Caki2 (cell line): ENCODE measurements at regions not wholly inside any gene's neighbourhood (a gene's known extent, or its start where the extent isn't known, plus 50 kb on each side); places are given as distances from the start of the nearest gene placed in this dataset.

Source experiments
- DNase-seq: peaks from one replicate; pipeline ENCODE4 v3.0.0-alpha.2; 2015; ENCODE audit warnings: low read depth
- in situ Hi-C: cut with HindIII; loops from 2 replicates; pipeline ENCODE4 v1.10.0; 2016; ENCODE audit warnings: low sequenced_read_pairs, low pct_unique_long_range_greater_than_20kb, mixed read lengths

DNA sequence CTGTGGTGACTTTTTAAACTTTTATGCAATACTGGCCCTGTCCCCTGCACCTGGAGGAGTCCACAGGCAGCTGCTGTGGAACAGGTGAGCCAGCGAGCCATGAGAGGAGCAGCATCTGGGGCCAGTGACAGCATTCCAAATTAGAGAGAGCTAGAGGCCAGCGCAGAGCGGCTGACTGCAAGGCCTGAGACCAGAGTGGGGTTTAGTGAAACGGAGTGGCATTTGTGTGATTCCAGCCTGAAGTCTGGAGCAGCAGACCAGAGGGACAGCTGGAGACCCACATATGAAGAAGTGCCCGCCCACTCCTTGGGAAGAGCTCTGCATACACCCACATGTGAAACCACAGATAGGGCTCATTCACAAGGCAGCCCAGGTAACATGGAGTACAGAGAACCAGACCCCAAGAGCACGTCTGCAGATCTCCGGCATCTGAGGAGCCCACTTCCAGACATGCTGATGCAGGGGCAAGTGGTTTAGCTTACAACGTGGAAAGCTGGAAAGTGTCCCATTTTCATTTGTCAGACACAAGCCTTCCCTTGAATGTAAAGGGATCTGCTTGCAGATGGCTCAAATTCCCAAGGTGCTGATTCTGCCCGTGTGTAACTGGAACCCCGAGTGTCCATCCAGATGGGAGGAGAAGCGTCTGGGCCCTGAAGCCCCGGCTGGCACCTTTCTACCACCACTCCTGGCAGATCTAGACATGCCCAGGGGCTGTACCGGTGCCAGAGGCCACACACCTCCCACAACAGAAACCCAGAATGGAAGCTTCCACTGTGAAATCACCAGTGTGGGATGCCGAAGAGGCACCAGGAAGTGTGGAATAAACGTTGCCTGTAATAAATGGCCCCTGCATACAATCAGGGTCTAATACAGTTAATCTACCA lies 256.0 kb upstream of the TCERG1L start:
- DNase-seq, result no peak
- in situ Hi-C loops, result no loop called here

DNA sequence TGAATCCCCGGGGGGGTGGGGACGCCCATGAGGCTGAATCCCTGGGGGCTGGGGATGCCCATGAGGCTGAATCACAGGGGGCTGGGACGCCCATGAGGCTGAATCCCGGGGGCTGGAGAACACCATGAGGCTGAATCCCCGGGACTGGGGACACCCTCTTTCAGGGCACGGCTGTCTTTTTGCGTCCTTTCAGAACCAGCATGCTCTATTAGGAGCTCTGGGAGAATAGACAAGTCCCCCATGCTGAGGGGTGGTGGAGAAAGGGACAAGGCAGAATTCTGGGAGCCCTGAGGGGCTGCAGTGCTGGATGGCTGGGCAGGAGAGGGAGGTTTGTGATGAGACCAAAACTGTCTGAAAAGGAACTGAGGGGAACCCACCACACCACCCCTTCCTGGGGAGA lies 257.3 kb upstream of the TCERG1L start:
- in situ Hi-C loops, result no loop called here
- DNase-seq, result no peak

DNA sequence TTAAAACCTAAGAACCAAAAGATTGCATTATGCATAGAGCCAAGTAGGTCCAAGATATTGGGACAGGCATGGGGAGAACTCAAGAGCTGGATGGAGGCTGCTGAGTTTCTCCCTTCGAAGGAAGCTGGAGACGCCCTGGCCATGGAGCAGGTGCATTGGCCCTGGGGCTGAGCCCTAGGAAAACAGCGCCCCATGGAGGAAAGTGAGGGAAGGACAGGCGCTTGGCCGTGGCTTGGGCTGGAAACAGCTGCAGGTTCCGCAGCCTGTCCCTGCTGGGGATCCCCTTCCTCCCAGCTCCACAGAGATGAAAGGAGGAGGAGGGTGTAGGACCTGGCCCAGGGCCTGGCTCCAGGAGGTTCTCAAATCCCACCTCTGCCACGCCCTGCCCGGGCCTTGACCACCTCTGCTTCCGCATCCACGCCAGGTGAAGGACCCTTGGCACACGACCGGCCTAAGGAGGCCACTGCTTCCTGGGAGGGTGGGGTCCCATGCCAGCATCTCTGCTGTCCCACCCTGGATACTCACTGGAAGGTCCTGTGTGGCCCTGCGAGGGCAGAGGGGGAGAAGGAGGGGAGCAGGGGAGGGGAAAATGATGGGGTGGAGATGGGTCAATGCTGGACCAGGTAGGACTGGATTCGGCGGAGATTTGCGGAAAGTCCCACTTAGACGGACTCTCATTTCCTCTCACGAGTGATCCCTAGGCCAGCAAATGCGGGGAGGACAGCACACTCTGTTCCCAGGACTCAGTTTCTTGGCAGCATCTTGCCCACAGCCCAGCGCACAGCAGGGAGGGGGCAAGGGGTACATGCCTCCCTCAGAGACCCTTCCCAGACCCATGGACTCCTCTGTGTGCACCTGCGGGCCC lies 258.6 kb upstream of the TCERG1L start:
- no peak for DNase-seq
- in situ Hi-C loops, result no loop called here

DNA sequence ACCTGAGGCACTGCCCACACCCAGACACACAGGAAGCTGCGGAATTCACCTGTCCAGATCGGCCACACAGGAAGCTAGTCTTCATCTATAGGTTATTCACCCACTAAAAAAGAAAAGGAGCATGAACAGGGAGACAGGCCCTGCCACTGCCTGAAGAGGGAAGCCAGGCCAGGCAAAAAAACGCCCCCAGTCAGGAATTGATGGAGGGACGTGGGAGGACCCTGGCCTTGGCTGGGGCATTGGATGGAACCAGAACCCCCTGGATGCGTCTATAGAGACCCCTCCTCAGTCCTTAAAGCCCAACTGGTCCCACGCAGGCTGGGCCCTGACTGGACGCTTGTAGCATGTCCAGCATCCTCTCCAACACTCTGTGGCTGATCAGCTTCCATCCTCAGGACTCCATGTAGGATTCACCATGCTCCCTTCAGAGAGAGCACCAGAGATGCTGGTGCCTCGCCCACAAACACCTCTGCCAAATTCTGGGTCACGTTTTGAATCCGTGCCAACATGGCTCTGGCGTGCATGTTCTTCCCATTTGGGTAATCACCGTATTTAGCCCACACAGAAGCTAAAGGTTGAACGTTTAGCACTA lies 259.3 kb upstream of the TCERG1L start:
- in situ Hi-C loops, result no loop called here
- DNase-seq, result no peak

DNA sequence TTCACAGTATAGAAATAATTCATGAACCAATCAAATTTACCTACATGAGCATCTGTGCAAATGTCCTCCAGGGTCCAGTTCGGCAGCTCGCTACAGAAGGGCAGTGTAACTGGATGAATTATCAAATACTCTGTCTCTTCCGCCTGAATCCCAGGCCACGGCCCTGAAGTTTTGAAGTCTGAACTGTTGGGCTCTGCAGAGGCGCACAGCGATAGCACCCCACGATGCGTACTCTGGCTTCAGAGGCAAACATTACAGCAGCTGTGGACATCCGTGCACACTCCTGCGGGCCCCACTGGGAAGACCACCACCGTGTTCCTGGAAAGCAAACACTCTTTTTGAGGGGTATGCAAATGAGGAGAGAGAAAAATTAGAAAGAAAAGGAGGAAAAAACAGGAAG lies 259.8 kb upstream of the TCERG1L start:
- in situ Hi-C loops, result no loop called here
- DNase-seq, result no peak

DNA sequence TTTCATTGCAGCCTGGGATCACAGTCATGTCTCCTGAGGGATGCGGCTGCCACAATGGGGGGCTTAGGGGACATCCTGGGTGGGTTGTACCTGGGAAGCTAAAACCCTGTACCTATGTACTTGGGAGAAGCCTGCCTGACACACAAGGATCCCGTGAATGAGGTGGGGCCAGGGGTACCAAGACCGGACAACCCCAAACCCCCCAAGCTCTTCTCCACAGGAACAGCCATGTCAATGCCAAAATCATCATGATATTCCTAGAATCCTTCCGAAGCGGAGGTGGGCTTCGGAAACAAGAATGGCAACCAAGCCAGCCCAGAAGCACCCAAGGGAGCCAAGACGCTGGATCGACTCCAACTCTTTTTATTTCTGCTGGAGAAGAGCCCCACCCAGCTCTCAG lies 260.3 kb upstream of the TCERG1L start:
- in situ Hi-C loops, result no loop called here
- no peak for DNase-seq

DNA sequence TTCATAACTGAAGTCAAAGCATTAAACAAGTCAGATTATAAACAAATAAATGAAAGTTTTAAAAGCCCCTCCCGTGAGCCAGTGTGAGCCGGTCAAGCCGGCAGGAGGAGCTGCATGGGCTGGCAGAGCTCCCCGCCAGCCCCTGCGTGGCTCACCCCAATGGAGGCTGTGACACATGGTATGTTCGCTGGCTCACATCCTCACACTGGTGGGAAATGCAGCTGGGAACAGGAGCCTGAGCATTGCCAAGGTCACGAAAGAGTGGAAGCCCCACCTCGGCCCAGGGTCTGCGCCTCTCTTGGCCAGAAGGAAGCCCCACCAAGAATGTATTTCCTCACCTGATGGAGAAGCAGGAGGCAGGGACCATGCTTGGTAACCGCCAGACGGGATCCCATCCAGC lies 261.7 kb upstream of the TCERG1L start:
- in situ Hi-C loops, result no loop called here
- no peak for DNase-seq

DNA sequence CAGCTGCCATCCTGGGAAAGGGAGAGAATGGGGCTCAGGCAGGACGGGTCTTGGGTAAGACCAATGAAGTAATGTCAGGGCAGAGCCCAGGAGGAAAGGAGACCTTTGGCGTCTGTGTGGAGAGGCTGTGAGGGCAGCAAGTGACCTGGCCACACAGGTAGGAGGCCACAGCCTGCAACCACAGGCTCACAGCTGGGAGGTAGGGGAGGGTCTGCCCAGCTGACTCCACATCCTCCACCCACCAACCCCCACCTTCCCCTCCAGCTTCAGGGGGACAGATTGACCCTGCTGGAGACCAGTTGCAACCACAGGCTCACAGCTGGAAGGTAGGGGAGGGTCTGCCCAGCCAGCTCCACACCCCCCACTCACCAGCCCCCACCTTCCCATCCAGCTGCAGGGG lies 262.2 kb upstream of the TCERG1L start:
- DNase-seq, result no peak
- in situ Hi-C loops, result no loop called here

DNA sequence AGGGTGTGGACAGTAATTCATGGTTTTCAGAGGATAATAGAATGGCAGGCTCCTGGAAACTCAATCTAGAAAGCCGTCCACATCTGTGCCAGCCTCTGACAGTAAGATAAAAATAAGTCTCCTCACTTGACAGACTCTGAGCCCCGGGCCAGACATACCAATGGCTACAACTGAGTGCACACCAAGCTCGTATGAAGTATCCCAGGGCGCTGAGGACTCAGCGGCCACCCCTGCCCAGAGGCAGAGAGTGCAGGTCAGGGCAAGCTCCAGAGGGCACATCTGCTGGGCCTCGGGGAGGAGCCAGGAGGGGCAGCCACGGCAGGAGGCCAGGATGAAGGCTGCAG lies 262.8 kb upstream of the TCERG1L start:
- in situ Hi-C loops, result no loop called here
- DNase-seq, result no peak

DNA sequence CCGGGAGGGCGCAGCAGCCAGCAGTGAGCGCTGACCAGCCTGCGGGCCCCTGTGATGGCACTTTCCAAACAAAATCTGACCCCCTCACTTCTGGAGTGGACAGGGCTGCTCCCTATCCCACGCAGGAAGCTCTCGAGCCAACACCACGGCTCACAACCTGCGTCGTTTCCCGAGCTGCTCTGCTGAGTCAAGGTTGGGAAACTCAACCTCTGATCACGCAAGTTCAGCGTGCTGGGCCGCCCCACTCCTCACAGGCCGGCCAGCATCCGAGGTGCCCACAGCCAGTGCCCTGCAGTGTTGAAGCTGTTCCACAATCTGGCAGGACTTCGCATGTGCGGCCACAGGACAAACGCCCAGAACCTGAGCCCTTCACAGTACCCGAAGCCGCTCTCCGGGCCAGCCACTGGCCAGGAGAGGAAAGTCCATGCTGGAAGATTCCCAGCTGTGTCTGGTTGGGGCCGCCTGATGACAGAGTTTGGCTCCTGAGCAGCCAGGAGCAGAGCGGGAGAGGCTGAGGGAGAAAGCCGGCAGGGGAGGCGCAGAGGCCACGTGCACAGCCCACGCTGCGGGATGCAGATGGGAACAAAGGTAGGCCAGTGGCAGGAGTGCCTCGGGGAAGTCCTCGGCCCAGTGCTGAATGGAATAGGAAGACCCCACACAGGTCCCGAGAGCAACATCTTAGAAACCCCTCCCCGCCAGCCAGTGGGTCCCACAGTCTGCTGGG lies 263.3 kb upstream of the TCERG1L start:
- DNase-seq, result no peak
- in situ Hi-C loops, result no loop called here

DNA sequence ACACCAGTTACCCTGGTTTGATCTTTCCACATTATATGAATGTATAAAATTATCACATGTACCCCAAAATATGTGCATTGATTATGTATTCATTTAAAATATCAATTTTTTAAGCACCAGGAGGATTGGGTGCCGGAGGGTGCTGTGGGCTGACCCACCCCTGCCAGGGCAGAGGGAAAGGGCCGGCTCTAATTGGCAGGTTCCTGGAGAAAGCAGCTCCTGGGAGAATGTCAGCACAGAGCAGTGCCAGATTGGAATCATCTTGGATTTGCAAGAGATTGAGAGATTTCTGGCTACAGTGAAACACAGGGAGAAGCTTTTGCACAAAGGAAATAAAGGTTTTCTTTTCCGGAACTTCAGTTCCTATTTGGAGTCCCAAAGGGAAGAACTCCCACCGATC lies 264.4 kb upstream of the TCERG1L start:
- in situ Hi-C loops, result no loop called here
- no peak for DNase-seq

DNA sequence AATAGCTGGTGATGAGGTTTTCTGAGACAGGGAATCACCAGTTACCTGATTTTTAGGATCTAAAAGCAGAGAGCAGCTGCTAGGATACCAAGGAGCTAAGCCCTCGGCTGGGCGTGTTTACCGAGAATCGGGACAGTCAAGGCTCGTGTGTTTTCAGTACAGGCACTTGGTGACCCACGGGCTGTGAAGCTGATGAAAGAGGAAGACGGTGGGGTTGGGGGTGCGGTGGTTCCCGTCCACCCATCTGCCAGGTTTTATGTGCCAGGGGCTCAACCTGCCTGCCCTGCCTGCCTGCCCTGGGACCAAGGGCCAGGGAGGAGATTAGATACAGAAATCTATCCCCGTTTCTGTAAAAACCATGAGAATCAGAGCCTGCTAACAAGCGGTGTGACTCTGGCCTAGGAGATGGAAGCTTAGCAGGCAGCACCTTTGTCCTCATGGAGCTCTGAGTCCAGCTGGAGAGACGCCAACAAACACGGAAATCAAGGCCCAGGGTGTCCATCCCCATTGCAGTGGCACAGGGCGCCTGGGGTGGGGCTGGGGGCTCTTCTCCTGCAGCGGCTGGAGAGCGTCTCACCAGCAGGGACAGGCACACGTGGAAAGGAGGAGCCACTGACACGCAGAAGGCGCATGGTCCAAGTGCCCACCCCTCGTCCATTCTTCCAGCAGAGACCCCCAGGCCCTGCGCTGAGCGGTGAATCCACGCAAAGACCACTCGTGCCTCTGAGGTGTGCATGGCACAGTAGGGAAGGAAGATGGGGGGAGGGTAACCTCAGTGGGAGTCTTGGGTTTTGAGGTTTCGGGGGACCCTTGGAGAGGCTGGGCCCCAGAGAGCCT lies 265.0 kb upstream of the TCERG1L start:
- DNase-seq, result no peak
- in situ Hi-C loops, result no loop called here

DNA sequence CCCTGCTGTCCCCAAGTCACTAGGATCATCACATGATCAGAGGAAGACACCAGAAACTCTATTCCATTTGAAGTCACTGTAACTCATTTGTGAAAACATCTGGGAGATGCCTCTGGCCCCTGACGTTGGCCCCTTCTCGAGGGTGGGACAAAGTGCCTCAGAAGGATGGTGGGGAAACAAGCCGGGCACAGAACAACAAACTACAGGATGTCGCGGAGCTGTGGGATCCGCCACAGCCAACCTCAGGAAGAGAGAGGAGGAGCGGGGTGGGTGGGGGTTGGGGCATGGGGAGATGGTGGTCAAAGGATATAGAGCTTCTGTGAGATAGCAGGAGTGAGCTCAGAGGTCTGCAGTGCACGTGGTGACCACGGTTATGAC lies 265.6 kb upstream of the TCERG1L start:
- no peak for DNase-seq
- in situ Hi-C loops, result no loop called here

DNA sequence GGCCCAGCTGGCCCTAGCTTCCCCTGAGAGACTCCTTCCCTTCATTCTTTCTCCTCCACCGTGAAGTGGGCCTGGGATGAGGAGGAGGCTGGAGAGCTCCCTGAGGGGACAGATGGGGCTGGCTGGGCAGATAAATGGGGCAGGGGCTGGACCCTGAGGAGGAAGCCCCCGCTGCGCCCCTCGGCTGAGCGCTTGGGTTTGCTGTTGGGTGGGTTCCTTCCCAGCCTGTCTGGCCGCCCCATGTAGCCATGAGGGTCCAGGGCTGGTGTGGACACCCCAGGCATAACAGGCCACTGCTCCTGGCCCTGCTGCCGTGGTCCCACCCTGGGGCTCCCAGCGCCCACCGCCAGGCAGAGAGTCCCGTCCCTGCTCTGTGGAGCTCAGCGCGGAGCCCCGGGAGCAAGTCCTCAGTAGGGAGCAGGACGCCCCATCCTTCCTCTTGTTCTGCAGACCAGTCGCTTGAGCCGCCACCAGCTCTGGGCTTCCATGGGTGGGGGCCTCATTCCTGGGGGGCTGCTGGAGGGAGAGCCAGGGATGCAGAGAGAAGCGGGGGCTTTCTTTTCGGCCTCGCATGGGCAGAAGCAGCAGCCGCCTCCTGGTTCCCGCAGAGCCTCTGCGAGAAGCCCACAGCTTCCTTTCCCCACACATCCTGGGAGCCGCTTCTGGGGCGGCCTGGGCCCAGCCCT lies 266.4 kb upstream of the TCERG1L start:
- in situ Hi-C loops, result no loop called here
- no peak for DNase-seq

DNA sequence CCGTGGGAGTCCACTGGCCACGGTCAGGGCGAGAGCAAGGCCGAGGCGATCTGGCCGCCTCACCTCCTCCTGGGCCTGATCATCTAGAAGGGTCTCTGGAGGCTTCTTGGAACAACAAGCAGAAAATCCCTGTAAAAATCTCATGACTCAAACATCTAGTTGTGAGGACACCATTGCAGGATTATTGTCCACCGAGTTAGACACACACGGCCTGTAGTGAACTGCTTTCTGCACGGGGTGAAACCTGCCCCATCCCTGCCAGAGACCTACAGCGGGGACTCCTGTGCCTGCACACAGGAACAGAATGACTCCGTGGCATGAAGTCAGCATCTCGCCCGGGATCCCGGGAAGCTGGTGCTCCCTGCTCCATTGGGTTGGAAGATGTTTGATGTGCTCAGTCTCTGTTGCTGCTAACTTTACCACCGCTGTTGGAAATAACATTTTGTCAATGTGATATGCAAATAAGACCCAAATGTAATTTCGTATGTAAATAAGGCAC lies 267.0 kb upstream of the TCERG1L start:
- in situ Hi-C loops, result no loop called here
- no peak for DNase-seq

DNA sequence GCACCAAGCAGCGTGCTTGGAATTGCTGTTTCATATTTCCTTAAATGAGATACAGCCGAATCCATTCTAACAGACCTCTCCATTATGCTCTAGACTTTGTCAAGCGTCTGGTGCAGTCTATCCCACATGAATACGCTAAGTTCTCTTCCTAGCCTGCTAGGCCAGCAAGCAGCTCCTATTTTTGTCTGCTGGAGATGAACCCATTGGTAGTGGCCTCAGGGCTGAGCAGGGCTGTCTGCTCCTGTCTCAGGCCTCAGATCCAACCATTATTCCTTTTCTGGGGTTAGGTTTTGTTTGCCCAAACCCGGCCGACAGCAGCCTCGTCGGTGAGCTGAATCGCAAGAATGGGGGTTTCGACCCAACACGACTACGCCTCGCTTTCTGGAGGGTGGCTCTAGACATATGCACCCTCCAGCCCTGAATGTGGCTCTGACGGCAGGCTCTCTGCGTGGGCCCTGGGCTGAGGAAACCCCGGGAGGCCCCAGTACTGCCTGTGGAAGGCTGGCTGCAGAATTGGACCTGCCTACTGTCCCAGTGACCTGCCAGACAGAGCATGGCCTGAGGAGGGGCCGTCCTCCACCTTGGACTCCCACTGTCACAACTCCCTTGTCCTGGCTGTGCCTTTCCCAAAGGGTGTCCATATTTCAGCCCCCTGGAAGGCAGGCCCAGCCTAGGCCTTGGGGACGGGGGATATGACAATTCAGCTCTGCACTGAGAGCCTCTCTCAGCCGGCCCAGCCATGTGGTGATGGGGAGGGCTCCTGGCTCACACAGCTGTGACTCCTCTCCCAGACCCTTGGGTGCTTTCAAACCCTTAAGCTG lies 267.9 kb upstream of the TCERG1L start:
- in situ Hi-C loops, result no loop called here
- DNase-seq, result no peak
